ENCODE measurements at regions not wholly inside any gene's neighbourhood (a gene's known extent, or its start where the extent isn't known, plus 50 kb on each side); places are given as distances from the start of the nearest gene placed in this dataset.

GRCh38 chr5:3348576-3349535 lies 246.8 kb upstream of the IRX1 start:
- FAIRE-seq = no peak
- Histone ChIP-seq H3K4me3 (ENCODE audit: low read length in 3 of 3) (no peak overlapping the region), H3K27me3 (ENCODE audit: control insufficient read depth, insufficient read depth, low read length) (no peaks in the 10 kb centered on the region), H3K27ac (ENCODE audit: low read depth in 2 of 2, low read length in 2 of 2) (no peak overlapping the region), H3K9ac (ENCODE audit: low read length in 3 of 3) (no peak overlapping the region), H3K36me3 (ENCODE audit: control insufficient read depth in 2 of 3, insufficient read depth in 3 of 3, low read length in 3 of 3) (no peaks in the 10 kb centered on the region), H3K9me3 (ENCODE audit: control insufficient read depth in 2 of 3, insufficient read depth in 1 of 3, low read length in 3 of 3) (no peaks in the 10 kb centered on the region), H3K4me1 (ENCODE audit: control insufficient read depth in 2 of 3, insufficient read depth in 2 of 3, low read depth in 1 of 3, low read length in 3 of 3) (no peaks in the 10 kb centered on the region)
- DNase-seq = peak in 2 of 5 donors; percentile 9 to 48
- intact Hi-C loops (cut with DNase I) = no loop called here
- no peak for TF ChIP-seq CTCF (IDR thresholded peaks at IDR 0.05; ENCODE audit: borderline replicate concordance, extremely low read depth, insufficient read depth)

- FAIRE-seq = no peak
- no peak for TF ChIP-seq CTCF (IDR thresholded peaks at IDR 0.05; ENCODE audit: borderline replicate concordance, extremely low read depth, insufficient read depth)
- Histone ChIP-seq H3K9me3 (ENCODE audit: control insufficient read depth in 2 of 3, insufficient read depth in 1 of 3, low read length in 3 of 3) (no peaks in the 10 kb centered on the region), H3K4me1 (ENCODE audit: control insufficient read depth in 2 of 3, insufficient read depth in 2 of 3, low read depth in 1 of 3, low read length in 3 of 3) (no peaks in the 10 kb centered on the region), H3K4me3 (ENCODE audit: low read length in 3 of 3) (no peak overlapping the region), H3K9ac (ENCODE audit: low read length in 3 of 3) (no peak overlapping the region), H3K36me3 (ENCODE audit: control insufficient read depth in 2 of 3, insufficient read depth in 3 of 3, low read length in 3 of 3) (no peaks in the 10 kb centered on the region), H3K27ac (ENCODE audit: low read depth in 2 of 2, low read length in 2 of 2) (no peak overlapping the region), H3K27me3 (ENCODE audit: control insufficient read depth, insufficient read depth, low read length) (no peaks in the 10 kb centered on the region)
- DNase-seq = peak in 1 of 5 donors; percentile 5
- intact Hi-C loops (cut with DNase I) = no loop called here
Measured at GRCh38 chr5:3347741-3348140, 247.9 kb upstream of the IRX1 start.

GRCh38 chr5:3346111-3346820 lies 249.4 kb upstream of the IRX1 start:
- H3K36me3 ChIP-seq (ENCODE audit: control insufficient read depth in 2 of 3, insufficient read depth in 3 of 3, low read length in 3 of 3) = no peaks in the 10 kb centered on the region
- no peak for TF ChIP-seq CTCF (IDR thresholded peaks at IDR 0.05; ENCODE audit: borderline replicate concordance, extremely low read depth, insufficient read depth)
- FAIRE-seq = no peak
- H3K9me3 ChIP-seq (ENCODE audit: control insufficient read depth in 2 of 3, insufficient read depth in 1 of 3, low read length in 3 of 3) = no peaks in the 10 kb centered on the region
- H3K27ac ChIP-seq (ENCODE audit: low read depth in 2 of 2, low read length in 2 of 2) = no peak overlapping the region
- H3K4me1 ChIP-seq (ENCODE audit: control insufficient read depth in 2 of 3, insufficient read depth in 2 of 3, low read depth in 1 of 3, low read length in 3 of 3) = no peaks in the 10 kb centered on the region
- intact Hi-C loops (cut with DNase I) = no loop called here
- H3K27me3 ChIP-seq (ENCODE audit: control insufficient read depth, insufficient read depth, low read length) = no peaks in the 10 kb centered on the region
- H3K4me3 ChIP-seq (ENCODE audit: low read length in 3 of 3) = no peak overlapping the region
- H3K9ac ChIP-seq (ENCODE audit: low read length in 3 of 3) = no peak overlapping the region
- DNase-seq = peak in 1 of 5 donors; percentile 5
